ENCODE measurements at regions not wholly inside any gene's neighbourhood (a gene's known extent, or its start where the extent isn't known, plus 50 kb on each side); places are given as distances from the start of the nearest gene placed in this dataset.

- Histone ChIP-seq H3K36me3 (replicated peaks in 1 of 2; ENCODE audit: insufficient read depth in 1 of 2, low read depth in 2 of 2) (no peaks in the 10 kb centered on the region), H3K4me1 (no peaks in the 10 kb centered on the region), H3K27me3 (no peaks in the 10 kb centered on the region), H3K9me3 (no peaks in the 10 kb centered on the region), H3K4me3 (no peak overlapping the region), H3K27ac (no peak overlapping the region)
- 48 to 70% methylated on average over 1 of the region's 1 CpG for WGBS, 2 donors
- ATAC-seq = no peak
- intact Hi-C loops (cut with DNase I) = no loop called here
- TF ChIP-seq POLR2A (IDR thresholded peaks at IDR 0.05) (no peak), CTCF (IDR thresholded peaks at IDR 0.05) (no peak)
- DNase-seq = no peak
Observed at GRCh38 chr4:20478412-20478811, 221.8 kb upstream of the PACRGL start.

GRCh38 chr4:20480165-20480947 lies 219.9 kb upstream of the PACRGL start:
- ATAC-seq (no peak), DNase-seq (no peak)
- WGBS, 2 donors = 68 to 81% methylated on average over 7 of the region's 7 CpGs
- Histone ChIP-seq H3K27ac (no peak overlapping the region), H3K27me3 (no peaks in the 10 kb centered on the region), H3K4me3 (no peak overlapping the region), H3K4me1 (no peaks in the 10 kb centered on the region), H3K36me3 (replicated peaks in 1 of 2; ENCODE audit: insufficient read depth in 1 of 2, low read depth in 2 of 2) (no peaks in the 10 kb centered on the region), H3K9me3 (no peaks in the 10 kb centered on the region)
- no peak for TF ChIP-seq CTCF (IDR thresholded peaks at IDR 0.05)
- no peak for TF ChIP-seq POLR2A (IDR thresholded peaks at IDR 0.05)
- intact Hi-C loops (cut with DNase I) = no loop called here

GRCh38 chr4:20483416-20483815 lies 216.8 kb upstream of the PACRGL start:
- H3K4me3 ChIP-seq = no peak overlapping the region
- 81 to 87% methylated on average over 1 of the region's 1 CpG for WGBS, 2 donors
- intact Hi-C loops (cut with DNase I) = no loop called here
- no peaks in the 10 kb centered on the region for H3K36me3 ChIP-seq (replicated peaks in 1 of 2; ENCODE audit: insufficient read depth in 1 of 2, low read depth in 2 of 2)
- TF ChIP-seq POLR2A (IDR thresholded peaks at IDR 0.05) = no peak
- no peak for TF ChIP-seq CTCF (IDR thresholded peaks at IDR 0.05)
- ATAC-seq (no peak), DNase-seq (no peak)
- no peaks in the 10 kb centered on the region for H3K4me1 ChIP-seq
- no peaks in the 10 kb centered on the region for H3K27me3 ChIP-seq
- no peak overlapping the region for H3K27ac ChIP-seq
- no peaks in the 10 kb centered on the region for H3K9me3 ChIP-seq

- WGBS, 2 donors = 16 to 24% methylated on average over 1 of the region's 1 CpG
- Histone ChIP-seq H3K27ac (no peak overlapping the region), H3K36me3 (replicated peaks in 1 of 2; ENCODE audit: insufficient read depth in 1 of 2, low read depth in 2 of 2) (no peaks in the 10 kb centered on the region), H3K27me3 (no peaks in the 10 kb centered on the region), H3K4me1 (no peaks in the 10 kb centered on the region), H3K9me3 (no peaks in the 10 kb centered on the region), H3K4me3 (no peak overlapping the region)
- intact Hi-C loops (cut with DNase I) = no loop called here
- ATAC-seq = no peak
- DNase-seq = no peak
- no peak for TF ChIP-seq POLR2A (IDR thresholded peaks at IDR 0.05)
- no peak for TF ChIP-seq CTCF (IDR thresholded peaks at IDR 0.05)
Observed at GRCh38 chr4:20486433-20486832, 213.8 kb upstream of the PACRGL start.

GRCh38 chr4:20487446-20487845 lies 212.8 kb upstream of the PACRGL start:
- DNase-seq = no peak
- WGBS, 2 donors = 48 to 60% methylated on average over 4 of the region's 4 CpGs
- no peak for ATAC-seq
- Histone ChIP-seq H3K9me3 (no peaks in the 10 kb centered on the region), H3K4me1 (no peaks in the 10 kb centered on the region), H3K27me3 (no peaks in the 10 kb centered on the region), H3K36me3 (replicated peaks in 1 of 2; ENCODE audit: insufficient read depth in 1 of 2, low read depth in 2 of 2) (no peaks in the 10 kb centered on the region), H3K27ac (no peak overlapping the region), H3K4me3 (no peak overlapping the region)
- TF ChIP-seq CTCF (IDR thresholded peaks at IDR 0.05) (no peak), POLR2A (IDR thresholded peaks at IDR 0.05) (no peak)
- intact Hi-C loops (cut with DNase I) = no loop called here
